Esophagus squamous epithelium (tissue), 4 donors: ENCODE measurements at regions not wholly inside any gene's neighbourhood (a gene's known extent, or its start where the extent isn't known, plus 50 kb on each side); places are given as distances from the start of the nearest gene placed in this dataset.

Experiments used
- CTCF ChIP-seq, 6 experiments: fragments of 450-650 bp in 4 of 6; fragments of 200-600 bp in 2 of 6; sonication (generic) in 2 of 6; IDR thresholded peaks; one replicate each; pipeline ENCODE4 v1.5.1; 2016 to 2019; ENCODE audit warnings: antibody characterized with exemption in 6 of 6, mild to moderate bottlenecking in 4 of 6, moderate library complexity in 4 of 6
- POLR2A ChIP-seq, 4 donors: fragments of 450-650 bp; IDR thresholded peaks; one replicate each; pipeline ENCODE4 v1.6.1; 2017; ENCODE audit warnings: antibody characterized with exemption in 4 of 4, mild to moderate bottlenecking in 4 of 4, moderate library complexity in 3 of 4

GRCh38 chr11:37995886-37996285 is 1397.8 kb upstream of the RAG2 start:
- TF ChIP-seq POLR2A (IDR thresholded peaks at IDR 0.05) (no peak), CTCF (IDR thresholded peaks at IDR 0.05) (no peak)
